OCI-LY3 (cell line): ENCODE measurements at regions not wholly inside any gene's neighbourhood (a gene's known extent, or its start where the extent isn't known, plus 50 kb on each side); places are given as distances from the start of the nearest gene placed in this dataset.

Experiments
- EZH2phosphoT487 ChIP-seq: fragments of 200-600 bp; shearing (Covaris generic); IDR thresholded peaks from 2 replicates; pipeline ENCODE4 v1.6.1; 2018; ENCODE audit warnings: antibody characterized with exemption, mixed run types, low read depth
- TF ChIP-seq, protein P1 (sequence below): fragments of 200-600, 300-600 bp; sonication (generic); IDR thresholded peaks from 2 replicates; pipeline ENCODE4 v1.5.1; 2014; ENCODE audit warnings: antibody characterized with exemption, low read length, low read depth

DNA sequence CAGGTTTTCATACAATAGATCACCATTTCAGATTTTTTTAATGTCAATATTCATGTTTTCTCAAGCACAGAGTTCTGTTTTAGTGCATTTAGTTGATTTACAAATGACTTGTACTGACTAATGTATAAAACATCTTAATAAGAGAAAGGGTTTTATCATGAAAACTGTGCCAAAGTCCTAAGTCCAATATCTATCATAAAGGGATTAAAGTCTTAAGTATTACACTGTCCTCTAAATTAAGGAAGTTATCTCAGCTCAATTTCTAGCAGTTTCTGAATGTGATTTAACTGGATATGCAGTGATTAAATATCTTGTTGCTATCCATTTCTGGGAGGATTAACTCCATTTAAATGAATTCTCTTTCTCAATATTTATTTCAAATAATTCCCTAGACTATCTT lies 381.1 kb upstream of the CNTN4 start:
- TF ChIP-seq, protein P1, sequence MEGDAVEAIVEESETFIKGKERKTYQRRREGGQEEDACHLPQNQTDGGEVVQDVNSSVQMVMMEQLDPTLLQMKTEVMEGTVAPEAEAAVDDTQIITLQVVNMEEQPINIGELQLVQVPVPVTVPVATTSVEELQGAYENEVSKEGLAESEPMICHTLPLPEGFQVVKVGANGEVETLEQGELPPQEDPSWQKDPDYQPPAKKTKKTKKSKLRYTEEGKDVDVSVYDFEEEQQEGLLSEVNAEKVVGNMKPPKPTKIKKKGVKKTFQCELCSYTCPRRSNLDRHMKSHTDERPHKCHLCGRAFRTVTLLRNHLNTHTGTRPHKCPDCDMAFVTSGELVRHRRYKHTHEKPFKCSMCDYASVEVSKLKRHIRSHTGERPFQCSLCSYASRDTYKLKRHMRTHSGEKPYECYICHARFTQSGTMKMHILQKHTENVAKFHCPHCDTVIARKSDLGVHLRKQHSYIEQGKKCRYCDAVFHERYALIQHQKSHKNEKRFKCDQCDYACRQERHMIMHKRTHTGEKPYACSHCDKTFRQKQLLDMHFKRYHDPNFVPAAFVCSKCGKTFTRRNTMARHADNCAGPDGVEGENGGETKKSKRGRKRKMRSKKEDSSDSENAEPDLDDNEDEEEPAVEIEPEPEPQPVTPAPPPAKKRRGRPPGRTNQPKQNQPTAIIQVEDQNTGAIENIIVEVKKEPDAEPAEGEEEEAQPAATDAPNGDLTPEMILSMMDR, result no peak
- no peak for TF ChIP-seq EZH2phosphoT487
